Left kidney (tissue), 1 donor: ENCODE measurements at regions not wholly inside any gene's neighbourhood (a gene's known extent, or its start where the extent isn't known, plus 50 kb on each side); places are given as distances from the start of the nearest gene placed in this dataset.
"Not testable (repeated sequence)": the region's sequence is repeated elsewhere in the genome, so short reads cannot be mapped to it uniquely, and the experiment has no call there.

Source experiments
- DNase-seq: peaks from one replicate; pipeline ENCODE4 v3.0.0-alpha.2; 2013

- peak; percentile 89 for DNase-seq
Observed at GRCh38 chrX:73943693-73944562, 91.4 kb upstream of the XIST start.

- no peak for DNase-seq
Observed at GRCh38 chrX:73940893-73941470, 88.5 kb upstream of the XIST start.

GRCh38 chrX:73937843-73938242 is 85.3 kb upstream of the XIST start:
- not testable (repeated sequence) for DNase-seq

GRCh38 chrX:73932522-73932921 is 80.0 kb upstream of the XIST start:
- DNase-seq: no peak

GRCh38 chrX:73930300-73930699 is 77.8 kb upstream of the XIST start:
- DNase-seq: no peak

GRCh38 chrX:73922856-73923455 is 70.4 kb upstream of the XIST start:
- no peak for DNase-seq

GRCh38 chrX:73916931-73917667 is 64.6 kb upstream of the XIST start:
- peak; percentile 46 for DNase-seq

GRCh38 chrX:73916489-73916888 is 64.0 kb upstream of the XIST start:
- no peak for DNase-seq

GRCh38 chrX:73914792-73915191 is 62.3 kb upstream of the XIST start:
- DNase-seq: not testable (repeated sequence)

GRCh38 chrX:73913580-73913979 is 61.1 kb upstream of the XIST start:
- DNase-seq: no peak

- not testable (repeated sequence) for DNase-seq
Observed at GRCh38 chrX:73911946-73912345, 59.4 kb upstream of the XIST start.

- DNase-seq: not testable (repeated sequence)
Observed at GRCh38 chrX:73905749-73906374, 53.3 kb upstream of the XIST start.

- DNase-seq: no peak
Observed at GRCh38 chrX:73903941-73904340, 51.4 kb upstream of the XIST start.
